ENCODE measurements at regions not wholly inside any gene's neighbourhood (a gene's known extent, or its start where the extent isn't known, plus 50 kb on each side); places are given as distances from the start of the nearest gene placed in this dataset.

GRCh38 chr2:103977668-103978067, 876.2 kb upstream of the POU3F3 start:
- TF ChIP-seq CTCF (IDR thresholded peaks at IDR 0.05) = no peak
- H3K27me3 ChIP-seq = no peaks in the 10 kb centered on the region
- no peaks in the 10 kb centered on the region for H3K36me3 ChIP-seq
- H3K9me3 ChIP-seq = no peaks in the 10 kb centered on the region
- H3K4me1 ChIP-seq (ENCODE audit: control insufficient read depth in 1 of 2, insufficient read depth in 1 of 2, low read depth in 1 of 2, low read length in 1 of 2) = no peaks in the 10 kb centered on the region
- H3K4me3 ChIP-seq (ENCODE audit: low read depth in 1 of 2, low read length in 1 of 2) = no peak overlapping the region
- H3K27ac ChIP-seq = no peak overlapping the region

- no peaks in the 10 kb centered on the region for H3K4me1 ChIP-seq (ENCODE audit: control insufficient read depth in 1 of 2, insufficient read depth in 1 of 2, low read depth in 1 of 2, low read length in 1 of 2)
- no peaks in the 10 kb centered on the region for H3K9me3 ChIP-seq
- H3K27me3 ChIP-seq = no peaks in the 10 kb centered on the region
- no peak overlapping the region for H3K27ac ChIP-seq
- no peak for TF ChIP-seq CTCF (IDR thresholded peaks at IDR 0.05)
- no peaks in the 10 kb centered on the region for H3K36me3 ChIP-seq
- H3K4me3 ChIP-seq (ENCODE audit: low read depth in 1 of 2, low read length in 1 of 2) = no peak overlapping the region
Measured at GRCh38 chr2:103980401-103980800, 873.5 kb upstream of the POU3F3 start.

- no peak for TF ChIP-seq CTCF (IDR thresholded peaks at IDR 0.05)
- no peaks in the 10 kb centered on the region for H3K4me1 ChIP-seq (ENCODE audit: control insufficient read depth in 1 of 2, insufficient read depth in 1 of 2, low read depth in 1 of 2, low read length in 1 of 2)
- H3K27ac ChIP-seq = no peak overlapping the region
- H3K27me3 ChIP-seq = no peaks in the 10 kb centered on the region
- H3K9me3 ChIP-seq = no peaks in the 10 kb centered on the region
- no peak overlapping the region for H3K4me3 ChIP-seq (ENCODE audit: low read depth in 1 of 2, low read length in 1 of 2)
- H3K36me3 ChIP-seq = no peaks in the 10 kb centered on the region
Measured at GRCh38 chr2:103982691-103983090, 871.2 kb upstream of the POU3F3 start.

GRCh38 chr2:103986001-103986400, 867.9 kb upstream of the POU3F3 start:
- H3K36me3 ChIP-seq = no peaks in the 10 kb centered on the region
- H3K9me3 ChIP-seq = no peaks in the 10 kb centered on the region
- no peaks in the 10 kb centered on the region for H3K27me3 ChIP-seq
- H3K4me1 ChIP-seq (ENCODE audit: control insufficient read depth in 1 of 2, insufficient read depth in 1 of 2, low read depth in 1 of 2, low read length in 1 of 2) = no peaks in the 10 kb centered on the region
- no peak overlapping the region for H3K4me3 ChIP-seq (ENCODE audit: low read depth in 1 of 2, low read length in 1 of 2)
- TF ChIP-seq CTCF (IDR thresholded peaks at IDR 0.05) = no peak
- H3K27ac ChIP-seq = no peak overlapping the region

GRCh38 chr2:103991591-103991990, 862.3 kb upstream of the POU3F3 start:
- Histone ChIP-seq H3K4me3 (ENCODE audit: low read depth in 1 of 2, low read length in 1 of 2) (no peak overlapping the region), H3K27me3 (no peaks in the 10 kb centered on the region), H3K36me3 (no peaks in the 10 kb centered on the region), H3K4me1 (ENCODE audit: control insufficient read depth in 1 of 2, insufficient read depth in 1 of 2, low read depth in 1 of 2, low read length in 1 of 2) (no peaks in the 10 kb centered on the region), H3K9me3 (no peaks in the 10 kb centered on the region), H3K27ac (no peak overlapping the region)
- TF ChIP-seq CTCF (IDR thresholded peaks at IDR 0.05) = no peak

- TF ChIP-seq CTCF (IDR thresholded peaks at IDR 0.05) = no peak
- Histone ChIP-seq H3K27ac (no peak overlapping the region), H3K4me3 (ENCODE audit: low read depth in 1 of 2, low read length in 1 of 2) (no peak overlapping the region), H3K9me3 (no peaks in the 10 kb centered on the region), H3K27me3 (no peaks in the 10 kb centered on the region), H3K4me1 (ENCODE audit: control insufficient read depth in 1 of 2, insufficient read depth in 1 of 2, low read depth in 1 of 2, low read length in 1 of 2) (no peaks in the 10 kb centered on the region), H3K36me3 (no peaks in the 10 kb centered on the region)
Measured at GRCh38 chr2:104004821-104005220, 849.1 kb upstream of the POU3F3 start.

All from neutrophil (primary cell).